ENCODE measurements at regions not wholly inside any gene's neighbourhood (a gene's known extent, or its start where the extent isn't known, plus 50 kb on each side); places are given as distances from the start of the nearest gene placed in this dataset.

- DNase-seq: no peak
Observed at GRCh38 chr3:72296477-72297111, 511.6 kb upstream of the PROK2 start.

- no peak for DNase-seq
Observed at GRCh38 chr3:72295962-72296450, 511.1 kb upstream of the PROK2 start.

- DNase-seq: no peak
Observed at GRCh38 chr3:72295276-72295961, 510.5 kb upstream of the PROK2 start.

GRCh38 chr3:72290859-72291638 is 506.1 kb upstream of the PROK2 start:
- no peak for DNase-seq

- no peak for DNase-seq
Observed at GRCh38 chr3:72289692-72290071, 504.7 kb upstream of the PROK2 start.

GRCh38 chr3:72288955-72289691 is 504.2 kb upstream of the PROK2 start:
- DNase-seq: no peak

GRCh38 chr3:72287956-72288355 is 503.0 kb upstream of the PROK2 start:
- no peak for DNase-seq

- DNase-seq: no peak
Observed at GRCh38 chr3:72285502-72285901, 500.6 kb upstream of the PROK2 start.

- DNase-seq: no peak
Observed at GRCh38 chr3:72284471-72284870, 499.5 kb upstream of the PROK2 start.

GRCh38 chr3:72282918-72283317 is 498.0 kb upstream of the PROK2 start:
- DNase-seq: no peak

GRCh38 chr3:72281551-72281950 is 496.6 kb upstream of the PROK2 start:
- no peak for DNase-seq

- no peak for DNase-seq
Observed at GRCh38 chr3:72280876-72281275, 495.9 kb upstream of the PROK2 start.

GRCh38 chr3:72279631-72280041 is 494.7 kb upstream of the PROK2 start:
- no peak for DNase-seq

GRCh38 chr3:72279068-72279604 is 494.2 kb upstream of the PROK2 start:
- DNase-seq: no peak

- DNase-seq: no peak
Observed at GRCh38 chr3:72278349-72279067, 493.6 kb upstream of the PROK2 start.

- DNase-seq: no peak
Observed at GRCh38 chr3:72277710-72278109, 492.8 kb upstream of the PROK2 start.

- DNase-seq: no peak
Observed at GRCh38 chr3:72276806-72277205, 491.9 kb upstream of the PROK2 start.

- no peak for DNase-seq
Observed at GRCh38 chr3:72275331-72275751, 490.4 kb upstream of the PROK2 start.

- no peak for DNase-seq
Observed at GRCh38 chr3:72274493-72275330, 489.8 kb upstream of the PROK2 start.

GRCh38 chr3:72273615-72274014 is 488.7 kb upstream of the PROK2 start:
- no peak for DNase-seq

- DNase-seq: no peak
Observed at GRCh38 chr3:72272356-72272755, 487.4 kb upstream of the PROK2 start.
